ENCODE measurements at regions not wholly inside any gene's neighbourhood (a gene's known extent, or its start where the extent isn't known, plus 50 kb on each side); places are given as distances from the start of the nearest gene placed in this dataset.
A peak's percentile ranks its signal among the peaks of the same experiment; 100 is the strongest.
"Not testable (repeated sequence)": the region's sequence is repeated elsewhere in the genome, so short reads cannot be mapped to it uniquely, and the experiment has no call there.

- no peak for FAIRE-seq
Observed at GRCh38 chr12:107826276-107826675, 51.8 kb downstream of the ASCL4 start.

GRCh38 chr12:107829271-107829670, 54.8 kb downstream of the ASCL4 start:
- FAIRE-seq = no peak
- DNase-seq (ENCODE audit: insufficient read length, low spot score) = no peak

More at GRCh38 chr12:107826276-107826675, 51.8 kb downstream of the ASCL4 start:
- no peak for DNase-seq (ENCODE audit: insufficient read length, low spot score)

GRCh38 chr12:107832441-107832840, 57.9 kb downstream of the ASCL4 start:
- no peak for FAIRE-seq
- DNase-seq (ENCODE audit: insufficient read length, low spot score) = no peak

- DNase-seq (ENCODE audit: insufficient read length, low spot score) (no peak), FAIRE-seq (no peak)
Observed at GRCh38 chr12:107840186-107840585, 65.7 kb downstream of the ASCL4 start.

GRCh38 chr12:107843351-107844311, 69.1 kb downstream of the ASCL4 start:
- FAIRE-seq (no peak), DNase-seq (ENCODE audit: insufficient read length, low spot score) (no peak)

GRCh38 chr12:107844312-107844921, 69.9 kb downstream of the ASCL4 start:
- peak; percentile 31 for FAIRE-seq
- DNase-seq (ENCODE audit: insufficient read length, low spot score) = no peak

GRCh38 chr12:107845226-107845979, 70.9 kb downstream of the ASCL4 start:
- DNase-seq (ENCODE audit: insufficient read length, low spot score) (no peak), FAIRE-seq (no peak)

- FAIRE-seq = no peak
- no peak for DNase-seq (ENCODE audit: insufficient read length, low spot score)
Observed at GRCh38 chr12:107845980-107846659, 71.6 kb downstream of the ASCL4 start.

- DNase-seq (ENCODE audit: insufficient read length, low spot score) = no peak
Observed at GRCh38 chr12:107847430-107847829, 72.9 kb downstream of the ASCL4 start.

GRCh38 chr12:107847830-107848229, 73.3 kb downstream of the ASCL4 start:
- no peak for FAIRE-seq
- DNase-seq (ENCODE audit: insufficient read length, low spot score) = no peak

More at GRCh38 chr12:107847430-107847829, 72.9 kb downstream of the ASCL4 start:
- no peak for FAIRE-seq

- DNase-seq (ENCODE audit: insufficient read length, low spot score) (no peak), FAIRE-seq (no peak)
Observed at GRCh38 chr12:107853479-107853878, 79.0 kb downstream of the ASCL4 start.

GRCh38 chr12:107855471-107855870, 81.0 kb downstream of the ASCL4 start:
- DNase-seq (ENCODE audit: insufficient read length, low spot score) = no peak
- FAIRE-seq = no peak

GRCh38 chr12:107856096-107856495, 81.6 kb downstream of the ASCL4 start:
- FAIRE-seq = no peak

GRCh38 chr12:107857191-107857590, 82.7 kb downstream of the ASCL4 start:
- FAIRE-seq (no peak), DNase-seq (ENCODE audit: insufficient read length, low spot score) (no peak)

More at GRCh38 chr12:107856096-107856495, 81.6 kb downstream of the ASCL4 start:
- DNase-seq (ENCODE audit: insufficient read length, low spot score) = no peak

- DNase-seq (ENCODE audit: insufficient read length, low spot score) (no peak), FAIRE-seq (no peak)
Observed at GRCh38 chr12:107859367-107859766, 84.9 kb downstream of the ASCL4 start.

GRCh38 chr12:107864235-107864634, 89.7 kb downstream of the ASCL4 start:
- DNase-seq (ENCODE audit: insufficient read length, low spot score) = no peak

GRCh38 chr12:107864727-107865126, 90.2 kb downstream of the ASCL4 start:
- not testable (repeated sequence) for DNase-seq (ENCODE audit: insufficient read length, low spot score); FAIRE-seq

More at GRCh38 chr12:107864235-107864634, 89.7 kb downstream of the ASCL4 start:
- FAIRE-seq = no peak

GRCh38 chr12:107873223-107873622, 98.7 kb downstream of the ASCL4 start:
- FAIRE-seq (no peak), DNase-seq (ENCODE audit: insufficient read length, low spot score) (no peak)

- no peak for FAIRE-seq
- no peak for DNase-seq (ENCODE audit: insufficient read length, low spot score)
Observed at GRCh38 chr12:107875786-107876185, 101.3 kb downstream of the ASCL4 start.
